SK-N-SH treated with all-trans-retinoic acid at 6 μM for 48 hours (cell line): ENCODE measurements at regions not wholly inside any gene's neighbourhood (a gene's known extent, or its start where the extent isn't known, plus 50 kb on each side); places are given as distances from the start of the nearest gene placed in this dataset.

Experiments used
- ATAC-seq: fragments of 200-7000 bp; cut with Tn5 transposase; 3 replicates; pipeline ENCODE4 v1.9.1; 2020; ENCODE audit warnings: mild to moderate bottlenecking, moderate library complexity
- ARNTL ChIP-seq: fragments of 450-650 bp; formaldehyde crosslinking; IDR thresholded peaks from 2 replicates; pipeline ENCODE4 v1.5.0; 2020; ENCODE audit warnings: low read depth, mild to moderate bottlenecking, moderate library complexity, borderline replicate concordance
- BACH2 ChIP-seq: fragments of 250-450 bp; sonication (Bioruptor Pico); IDR thresholded peaks from 2 replicates; pipeline ENCODE4 v1.9.0; 2021; ENCODE audit warnings: mild to moderate bottlenecking, borderline replicate concordance
- ESRRG ChIP-seq: fragments of 250-450 bp; sonication (Bioruptor Pico); IDR thresholded peaks from 2 replicates; pipeline ENCODE4 v1.6.1; 2021; ENCODE audit warnings: mild to moderate bottlenecking
- GLIS3 ChIP-seq: fragments of 250-450 bp; sonication (Bioruptor Pico); IDR thresholded peaks from 2 replicates; pipeline ENCODE4 v1.5.0; 2020; ENCODE audit warnings: mild to moderate bottlenecking, moderate library complexity
- ISL1 ChIP-seq: fragments of 250-450 bp; sonication (Bioruptor Pico); IDR thresholded peaks from 2 replicates; pipeline ENCODE4 v2.1.2; 2022; ENCODE audit warnings: mild to moderate bottlenecking, moderate library complexity
- OSR1 ChIP-seq: fragments of 250-450 bp; sonication (Bioruptor Pico); IDR thresholded peaks from 2 replicates; pipeline ENCODE4 v1.8.0; 2022; ENCODE audit warnings: moderate library complexity, mild to moderate bottlenecking, inconsistent platforms
- PPARA ChIP-seq: fragments of 250-450 bp; sonication (Bioruptor Pico); IDR thresholded peaks from 2 replicates; pipeline ENCODE4 v1.5.0; 2020; ENCODE audit warnings: mild to moderate bottlenecking, borderline replicate concordance
- RARB ChIP-seq: fragments of 250-450 bp; sonication (Bioruptor Pico); IDR thresholded peaks from 2 replicates; pipeline ENCODE4 v1.8.0; 2021; ENCODE audit warnings: mild to moderate bottlenecking, moderate library complexity
- SNAI2 ChIP-seq: fragments of 250-450 bp; sonication (Bioruptor Pico); IDR thresholded peaks from 2 replicates; pipeline ENCODE4 v1.5.0; 2020; ENCODE audit warnings: mild to moderate bottlenecking, moderate library complexity
- TCF4 ChIP-seq: fragments of 250-450 bp; sonication (Bioruptor Pico); IDR thresholded peaks from 2 replicates; pipeline ENCODE4 v1.8.0; 2021; ENCODE audit warnings: mild to moderate bottlenecking, moderate library complexity, borderline replicate concordance
- ZC3H10 ChIP-seq: fragments of 250-450 bp; sonication (Bioruptor Pico); IDR thresholded peaks from 2 replicates; pipeline ENCODE4 v1.5.1; 2021; ENCODE audit warnings: mild to moderate bottlenecking, moderate library complexity
- ZFP3 ChIP-seq: fragments of 250-450 bp; sonication (Bioruptor Pico); IDR thresholded peaks from 2 replicates; pipeline ENCODE4 v1.5.0; 2020; ENCODE audit warnings: mild to moderate bottlenecking, moderate library complexity
- ZNF565 ChIP-seq: fragments of 450-650 bp; formaldehyde crosslinking; conservative IDR thresholded peaks from 2 replicates; pipeline ENCODE4 v1.5.0; 2020; ENCODE audit warnings: low read depth, mild to moderate bottlenecking, moderate library complexity
- ZNF70 ChIP-seq: fragments of 450-650 bp; formaldehyde crosslinking; IDR thresholded peaks from 2 replicates; pipeline ENCODE4 v1.5.0; 2020; ENCODE audit warnings: mild to moderate bottlenecking, moderate library complexity
- ZNF8 ChIP-seq: fragments of 450-650 bp; formaldehyde crosslinking; IDR thresholded peaks from 2 replicates; pipeline ENCODE4 v1.5.0; 2020; ENCODE audit warnings: mild to moderate bottlenecking, moderate library complexity
- TF ChIP-seq, protein P1 (sequence below): fragments of 250-450 bp; sonication (Bioruptor Pico); IDR thresholded peaks from 2 replicates; pipeline ENCODE4 v1.5.1; 2020; ENCODE audit warnings: low read depth, mild to moderate bottlenecking, moderate library complexity
- TF ChIP-seq, protein P2 (sequence below): fragments of 250-450 bp; sonication (Bioruptor Pico); IDR thresholded peaks from 2 replicates; pipeline ENCODE4 v1.5.0; 2020; ENCODE audit warnings: mild to moderate bottlenecking, moderate library complexity
- TF ChIP-seq, protein P3 (sequence below): fragments of 250-450 bp; sonication (Bioruptor Pico); IDR thresholded peaks from 2 replicates; pipeline ENCODE4 v1.5.1; 2021; ENCODE audit warnings: mild to moderate bottlenecking, moderate library complexity
- TF ChIP-seq, protein P4 (sequence below): fragments of 250-450 bp; sonication (Bioruptor Pico); IDR thresholded peaks from 2 replicates; pipeline ENCODE4 v1.8.0; 2020; ENCODE audit warnings: mild to moderate bottlenecking, moderate library complexity, borderline replicate concordance

DNA sequence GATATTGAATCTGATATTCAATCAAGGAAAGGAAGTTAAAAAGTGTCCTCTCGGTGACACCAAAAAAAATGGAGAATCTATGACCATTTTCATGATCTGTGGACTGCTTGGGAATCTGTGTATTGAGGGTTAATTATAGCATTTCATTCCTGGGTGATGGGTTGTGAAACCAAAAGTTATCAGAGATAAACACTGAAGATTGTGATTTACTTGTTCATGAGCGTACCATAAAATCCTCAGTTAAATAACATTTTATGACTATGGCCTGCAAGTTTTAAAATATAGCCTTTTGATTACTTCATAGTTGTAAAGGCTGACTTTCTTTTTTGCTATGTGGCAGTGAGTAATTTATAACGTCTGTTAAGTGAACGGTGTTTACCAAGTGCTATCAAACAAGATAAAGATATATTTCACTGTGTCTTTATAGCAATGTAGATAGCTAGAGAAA, 267.9 kb upstream of the SEMA6A start (continued):
- TF ChIP-seq, protein P1, sequence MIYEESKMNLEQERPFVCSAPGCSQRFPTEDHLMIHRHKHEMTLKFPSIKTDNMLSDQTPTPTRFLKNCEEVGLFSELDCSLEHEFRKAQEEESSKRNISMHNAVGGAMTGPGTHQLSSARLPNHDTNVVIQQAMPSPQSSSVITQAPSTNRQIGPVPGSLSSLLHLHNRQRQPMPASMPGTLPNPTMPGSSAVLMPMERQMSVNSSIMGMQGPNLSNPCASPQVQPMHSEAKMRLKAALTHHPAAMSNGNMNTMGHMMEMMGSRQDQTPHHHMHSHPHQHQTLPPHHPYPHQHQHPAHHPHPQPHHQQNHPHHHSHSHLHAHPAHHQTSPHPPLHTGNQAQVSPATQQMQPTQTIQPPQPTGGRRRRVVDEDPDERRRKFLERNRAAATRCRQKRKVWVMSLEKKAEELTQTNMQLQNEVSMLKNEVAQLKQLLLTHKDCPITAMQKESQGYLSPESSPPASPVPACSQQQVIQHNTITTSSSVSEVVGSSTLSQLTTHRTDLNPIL (CRISPR knock-in tag), result no peak
- TF ChIP-seq ZNF70 (CRISPR knock-in tag) (no peak), ISL1 (no peak), ARNTL (CRISPR knock-in tag) (no peak)

DNA sequence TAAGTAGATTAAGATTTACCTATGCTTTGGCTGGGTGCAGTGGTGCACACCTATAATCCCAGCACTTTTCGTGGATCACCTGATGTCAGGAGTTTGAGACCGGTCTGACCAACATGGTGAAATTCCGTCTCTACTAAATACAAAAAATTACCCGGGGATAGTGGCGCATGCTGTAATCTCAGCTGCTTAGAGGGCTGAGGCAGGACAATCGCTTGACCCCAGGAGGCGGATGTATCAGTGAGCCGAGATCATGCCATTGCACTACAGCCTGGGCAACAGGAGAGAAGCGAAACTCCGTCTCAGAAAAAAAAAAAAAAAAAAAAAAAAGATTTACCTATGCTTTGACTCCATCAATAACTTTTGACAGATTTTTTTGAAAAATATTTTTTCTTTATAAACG, 267.1 kb upstream of the SEMA6A start:
- no peak for ATAC-seq
- TF ChIP-seq, protein P2, sequence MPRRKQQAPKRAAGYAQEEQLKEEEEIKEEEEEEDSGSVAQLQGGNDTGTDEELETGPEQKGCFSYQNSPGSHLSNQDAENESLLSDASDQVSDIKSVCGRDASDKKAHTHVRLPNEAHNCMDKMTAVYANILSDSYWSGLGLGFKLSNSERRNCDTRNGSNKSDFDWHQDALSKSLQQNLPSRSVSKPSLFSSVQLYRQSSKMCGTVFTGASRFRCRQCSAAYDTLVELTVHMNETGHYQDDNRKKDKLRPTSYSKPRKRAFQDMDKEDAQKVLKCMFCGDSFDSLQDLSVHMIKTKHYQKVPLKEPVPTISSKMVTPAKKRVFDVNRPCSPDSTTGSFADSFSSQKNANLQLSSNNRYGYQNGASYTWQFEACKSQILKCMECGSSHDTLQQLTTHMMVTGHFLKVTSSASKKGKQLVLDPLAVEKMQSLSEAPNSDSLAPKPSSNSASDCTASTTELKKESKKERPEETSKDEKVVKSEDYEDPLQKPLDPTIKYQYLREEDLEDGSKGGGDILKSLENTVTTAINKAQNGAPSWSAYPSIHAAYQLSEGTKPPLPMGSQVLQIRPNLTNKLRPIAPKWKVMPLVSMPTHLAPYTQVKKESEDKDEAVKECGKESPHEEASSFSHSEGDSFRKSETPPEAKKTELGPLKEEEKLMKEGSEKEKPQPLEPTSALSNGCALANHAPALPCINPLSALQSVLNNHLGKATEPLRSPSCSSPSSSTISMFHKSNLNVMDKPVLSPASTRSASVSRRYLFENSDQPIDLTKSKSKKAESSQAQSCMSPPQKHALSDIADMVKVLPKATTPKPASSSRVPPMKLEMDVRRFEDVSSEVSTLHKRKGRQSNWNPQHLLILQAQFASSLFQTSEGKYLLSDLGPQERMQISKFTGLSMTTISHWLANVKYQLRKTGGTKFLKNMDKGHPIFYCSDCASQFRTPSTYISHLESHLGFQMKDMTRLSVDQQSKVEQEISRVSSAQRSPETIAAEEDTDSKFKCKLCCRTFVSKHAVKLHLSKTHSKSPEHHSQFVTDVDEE, result no peak
- TF ChIP-seq BACH2 (CRISPR knock-in tag), result no peak
- TF ChIP-seq, protein P1 (CRISPR knock-in tag), result no peak

DNA sequence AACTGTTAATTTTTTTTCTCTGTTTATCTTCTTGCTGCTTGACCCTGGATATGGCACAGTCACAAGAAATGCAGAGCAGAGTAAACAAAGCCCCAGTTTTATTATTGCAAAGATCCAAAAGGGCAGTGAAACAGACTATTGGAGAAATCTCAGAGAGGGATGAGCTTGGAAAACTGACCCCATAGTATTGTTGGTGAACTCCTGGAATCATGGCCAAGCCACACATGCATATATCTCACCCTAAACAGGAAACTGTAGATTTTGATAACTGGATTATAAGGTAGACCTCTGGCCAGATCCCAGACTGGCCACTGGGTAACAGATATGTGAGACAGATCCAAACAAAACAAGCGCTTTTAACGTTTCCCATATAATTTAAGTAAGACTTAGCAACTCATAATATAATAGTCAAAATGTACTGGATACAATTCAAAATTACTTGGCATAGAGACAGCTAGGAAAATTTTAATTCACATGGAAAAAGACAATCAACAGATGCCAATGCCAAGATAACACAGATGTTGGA, 263.5 kb upstream of the SEMA6A start:
- peak; percentile 78 for TF ChIP-seq ISL1
- 0 out of 2 replicates have a peak, but pooled peaks have one; percentile 17 for TF ChIP-seq ZFP3 (CRISPR knock-in tag)
- TF ChIP-seq ESRRG (CRISPR knock-in tag), result no peak
- no peak for TF ChIP-seq ZNF8 (CRISPR knock-in tag)
- TF ChIP-seq, protein P2, result 0 out of 2 replicates have a peak, but pooled peaks have one; percentile 64
- peak; percentile 67 for TF ChIP-seq TCF4
- no peak for TF ChIP-seq SNAI2
- TF ChIP-seq OSR1, result no peak
- ATAC-seq, result no peak

DNA sequence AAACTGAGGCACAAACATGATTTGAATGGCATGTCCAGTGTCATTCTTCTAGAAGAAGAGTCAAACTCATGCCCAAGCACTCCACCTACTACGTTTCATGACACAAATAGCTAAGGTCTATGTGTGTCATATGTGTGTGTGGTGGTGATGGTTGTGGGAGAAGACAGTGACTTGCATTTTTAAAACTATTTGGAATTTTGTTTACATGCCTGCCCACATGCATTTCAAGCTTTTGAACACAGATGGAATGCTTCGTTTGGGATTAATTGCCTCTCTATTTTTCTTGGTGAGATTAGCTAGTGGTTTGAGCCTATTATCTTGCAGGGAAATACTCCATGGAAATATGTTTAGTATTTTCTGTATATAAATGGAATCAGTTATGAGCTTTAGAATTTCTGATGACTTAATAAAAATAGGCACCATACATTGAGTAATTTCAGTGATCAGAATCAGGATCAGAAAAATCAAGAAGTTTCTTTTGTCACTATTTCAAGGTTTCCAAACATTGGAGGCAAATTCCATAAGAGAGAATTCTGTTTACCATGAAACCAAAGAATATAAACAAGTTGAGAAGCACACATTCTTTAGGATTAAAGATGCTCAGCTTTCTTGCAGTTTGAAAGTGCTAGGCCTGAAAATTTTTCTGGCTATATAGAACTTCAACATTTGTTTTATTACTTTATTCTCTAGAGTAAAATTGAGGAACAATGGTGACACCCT, 260.3 kb upstream of the SEMA6A start:
- TF ChIP-seq GLIS3 (CRISPR knock-in tag) (no peak), PPARA (no peak)
- no peak for ATAC-seq

DNA sequence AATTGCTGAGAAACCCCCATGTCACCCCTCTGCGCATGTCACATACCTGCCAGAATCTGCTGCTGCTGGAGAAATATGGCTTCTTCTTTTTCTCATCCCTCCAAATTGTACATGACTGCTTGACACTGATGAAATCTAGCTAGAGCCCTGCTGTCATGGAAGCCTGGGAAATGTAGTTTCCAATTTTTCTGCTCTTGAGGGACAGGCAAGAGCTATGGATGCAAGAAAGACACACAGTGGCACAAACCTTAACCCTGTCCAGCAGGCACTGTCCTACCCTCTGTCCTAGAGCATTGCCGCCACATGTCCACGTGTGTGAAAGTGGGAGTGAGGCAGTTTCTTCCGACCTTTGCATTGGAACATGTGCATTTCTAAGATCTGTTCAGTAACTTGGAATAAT, 255.5 kb upstream of the SEMA6A start:
- no peak for ATAC-seq
- no peak for TF ChIP-seq ZNF8 (CRISPR knock-in tag)

DNA sequence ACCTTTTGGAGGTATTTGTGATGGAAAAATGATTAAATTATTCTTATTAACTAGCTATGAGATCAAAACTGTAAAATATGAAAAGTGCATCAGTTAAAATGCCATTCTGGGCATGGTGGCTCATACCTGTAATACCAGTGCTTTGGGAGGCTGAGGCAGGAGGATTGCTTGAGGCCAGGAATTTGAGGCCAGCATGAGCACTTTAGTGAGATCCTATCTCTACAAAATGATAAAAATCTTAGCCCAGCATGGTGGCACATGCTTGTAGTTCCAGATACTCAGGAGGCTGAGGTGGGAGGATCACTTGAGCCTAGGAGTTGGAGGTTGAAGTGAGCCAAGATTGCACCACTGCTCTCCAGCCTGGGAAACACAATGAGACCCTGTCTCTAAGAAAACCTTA, 252.5 kb upstream of the SEMA6A start:
- ATAC-seq, result no peak
- TF ChIP-seq ESRRG (CRISPR knock-in tag), result no peak
- TF ChIP-seq, all 23 proteins: peak for 0

DNA sequence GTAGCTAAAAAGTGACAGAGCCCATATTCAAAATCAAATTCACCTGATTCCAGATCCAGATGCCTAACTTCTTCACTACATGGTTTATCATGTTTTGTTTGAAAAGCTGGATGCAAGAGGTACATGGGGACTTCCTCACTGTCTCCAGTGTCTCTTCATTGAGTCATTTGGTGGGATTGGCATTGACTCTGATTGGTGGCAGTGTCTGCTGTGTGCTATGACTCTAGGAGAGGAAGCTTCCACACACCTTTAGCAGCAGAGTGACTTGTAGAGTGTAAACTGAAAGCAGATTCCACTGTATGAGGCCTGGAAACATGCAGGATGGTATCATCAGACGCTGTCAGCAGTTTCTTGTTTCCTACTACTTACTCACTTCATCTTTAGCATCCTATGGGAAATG, 250.9 kb upstream of the SEMA6A start:
- ATAC-seq, result no peak
- TF ChIP-seq ARNTL (CRISPR knock-in tag), result no peak
- TF ChIP-seq RARB (CRISPR knock-in tag), result no peak
- TF ChIP-seq OSR1, result no peak
- TF ChIP-seq, protein P3, sequence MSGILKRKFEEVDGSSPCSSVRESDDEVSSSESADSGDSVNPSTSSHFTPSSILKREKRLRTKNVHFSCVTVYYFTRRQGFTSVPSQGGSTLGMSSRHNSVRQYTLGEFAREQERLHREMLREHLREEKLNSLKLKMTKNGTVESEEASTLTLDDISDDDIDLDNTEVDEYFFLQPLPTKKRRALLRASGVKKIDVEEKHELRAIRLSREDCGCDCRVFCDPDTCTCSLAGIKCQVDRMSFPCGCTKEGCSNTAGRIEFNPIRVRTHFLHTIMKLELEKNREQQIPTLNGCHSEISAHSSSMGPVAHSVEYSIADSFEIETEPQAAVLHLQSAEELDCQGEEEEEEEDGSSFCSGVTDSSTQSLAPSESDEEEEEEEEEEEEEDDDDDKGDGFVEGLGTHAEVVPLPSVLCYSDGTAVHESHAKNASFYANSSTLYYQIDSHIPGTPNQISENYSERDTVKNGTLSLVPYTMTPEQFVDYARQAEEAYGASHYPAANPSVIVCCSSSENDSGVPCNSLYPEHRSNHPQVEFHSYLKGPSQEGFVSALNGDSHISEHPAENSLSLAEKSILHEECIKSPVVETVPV (CRISPR knock-in tag), result no peak
- TF ChIP-seq, protein P4, sequence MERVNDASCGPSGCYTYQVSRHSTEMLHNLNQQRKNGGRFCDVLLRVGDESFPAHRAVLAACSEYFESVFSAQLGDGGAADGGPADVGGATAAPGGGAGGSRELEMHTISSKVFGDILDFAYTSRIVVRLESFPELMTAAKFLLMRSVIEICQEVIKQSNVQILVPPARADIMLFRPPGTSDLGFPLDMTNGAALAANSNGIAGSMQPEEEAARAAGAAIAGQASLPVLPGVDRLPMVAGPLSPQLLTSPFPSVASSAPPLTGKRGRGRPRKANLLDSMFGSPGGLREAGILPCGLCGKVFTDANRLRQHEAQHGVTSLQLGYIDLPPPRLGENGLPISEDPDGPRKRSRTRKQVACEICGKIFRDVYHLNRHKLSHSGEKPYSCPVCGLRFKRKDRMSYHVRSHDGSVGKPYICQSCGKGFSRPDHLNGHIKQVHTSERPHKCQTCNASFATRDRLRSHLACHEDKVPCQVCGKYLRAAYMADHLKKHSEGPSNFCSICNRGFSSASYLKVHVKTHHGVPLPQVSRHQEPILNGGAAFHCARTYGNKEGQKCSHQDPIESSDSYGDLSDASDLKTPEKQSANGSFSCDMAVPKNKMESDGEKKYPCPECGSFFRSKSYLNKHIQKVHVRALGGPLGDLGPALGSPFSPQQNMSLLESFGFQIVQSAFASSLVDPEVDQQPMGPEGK (CRISPR knock-in tag), result no peak
- no peak for TF ChIP-seq ZNF565 (CRISPR knock-in tag)
- TF ChIP-seq ZC3H10, result no peak
- TF ChIP-seq GLIS3 (CRISPR knock-in tag), result no peak
